HUDEP-2 (cell line): ENCODE measurements at regions not wholly inside any gene's neighbourhood (a gene's known extent, or its start where the extent isn't known, plus 50 kb on each side); places are given as distances from the start of the nearest gene placed in this dataset.

Experiments
- DNase-seq, 76 experiments: peaks; one replicate each; lab custom pipeline; 2025; ENCODE audit not compliant: unreplicated experiment in 76 of 76; lab: John Stamatoyannopoulos, UW

DNA sequence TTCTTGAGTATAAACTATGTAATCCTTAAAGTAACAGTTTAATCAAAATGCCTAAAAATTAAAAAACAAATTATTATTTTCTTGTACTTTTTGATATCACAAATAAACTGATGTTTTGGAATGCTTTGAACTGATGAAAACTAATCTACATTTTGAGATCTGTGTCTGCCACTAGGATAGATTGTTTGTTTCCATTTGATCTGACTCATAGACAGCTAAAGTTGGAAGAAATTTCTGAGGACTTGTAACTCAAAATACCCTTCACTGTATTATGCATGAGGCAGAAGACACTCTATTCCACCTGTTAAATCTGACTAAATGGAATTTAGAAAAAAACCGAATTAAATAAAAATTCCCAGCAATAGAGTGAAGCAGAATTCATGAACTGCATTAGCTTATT is 1400.0 kb upstream of the FLRT2 start:
- DNase-seq: no peak

DNA sequence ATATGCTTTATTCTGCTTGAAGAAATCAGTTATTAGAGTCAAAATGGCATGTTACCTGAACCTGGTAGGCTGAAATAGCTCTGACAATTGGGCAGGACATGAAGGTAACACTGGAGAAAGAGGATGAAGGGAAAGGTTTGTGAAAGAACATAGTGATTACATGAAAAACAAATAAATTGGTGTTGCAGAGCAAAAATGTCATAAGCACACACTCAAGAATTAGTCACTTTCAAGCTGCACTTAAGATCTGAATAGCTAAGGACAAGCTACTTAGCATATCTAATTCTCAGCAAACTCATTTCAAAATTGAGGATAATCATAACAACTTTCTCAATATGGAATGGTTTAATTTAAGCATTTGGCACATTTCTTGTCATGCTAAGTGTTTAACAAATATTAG is 1398.0 kb upstream of the FLRT2 start:
- DNase-seq: no peak

DNA sequence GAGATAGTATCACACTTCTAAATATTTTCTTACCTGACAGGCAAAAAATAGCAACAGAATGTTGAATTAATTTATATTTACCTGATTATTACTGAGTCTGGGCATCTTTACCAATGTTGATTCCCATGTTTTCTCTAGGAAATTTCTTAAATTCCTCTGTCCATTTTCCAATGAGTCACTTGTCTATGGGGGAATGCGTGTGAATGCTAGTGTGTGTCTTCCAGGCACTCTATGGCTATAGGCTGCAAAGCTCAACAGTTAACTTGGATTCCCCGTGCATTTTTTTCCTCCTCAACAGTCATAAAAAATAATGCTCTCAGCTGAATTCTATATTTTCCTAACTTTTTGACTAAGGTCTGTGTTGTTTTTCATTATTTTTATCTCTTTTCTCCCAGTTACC is 1385.8 kb upstream of the FLRT2 start:
- DNase-seq: no peak

DNA sequence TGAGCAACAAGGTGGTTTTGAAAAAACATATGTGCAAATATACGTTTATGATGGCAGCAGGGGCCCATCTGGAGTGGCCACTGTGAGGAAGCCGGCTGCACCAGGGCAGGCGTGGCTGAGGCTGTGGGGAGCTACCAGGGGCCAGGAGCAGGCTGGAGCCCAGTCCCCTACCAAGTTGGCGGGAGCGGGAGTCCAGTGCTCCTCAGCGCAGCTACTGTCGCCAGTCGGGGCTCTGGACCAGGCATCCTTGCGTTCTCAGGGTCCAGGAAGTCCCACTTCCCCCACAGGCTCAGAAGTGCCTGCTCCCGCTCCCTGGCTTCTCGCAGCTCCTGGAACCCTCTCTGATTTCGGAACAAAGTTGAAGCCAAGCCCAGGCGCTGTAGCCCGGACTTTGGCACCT is 1377.5 kb upstream of the FLRT2 start:
- no peak for DNase-seq

DNA sequence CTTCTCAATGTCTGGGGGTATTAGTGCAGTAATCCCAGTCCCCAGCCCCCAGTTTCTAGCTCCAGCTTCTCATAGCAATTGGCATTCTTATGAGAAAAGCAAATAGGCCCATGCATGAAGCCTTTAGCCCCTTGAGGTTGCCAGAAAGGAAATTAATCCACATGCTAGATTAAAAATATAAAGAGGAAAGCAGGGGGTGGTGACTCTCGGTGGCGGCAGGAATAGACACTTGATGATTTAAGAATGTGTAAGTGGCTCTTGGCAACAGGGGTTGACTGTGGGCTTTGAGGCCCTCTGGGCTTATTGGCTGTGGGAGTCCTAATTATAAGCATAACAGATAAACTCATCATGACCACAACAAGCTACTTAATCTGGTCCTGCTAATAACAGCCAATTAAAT is 1367.3 kb upstream of the FLRT2 start:
- no peak for DNase-seq

DNA sequence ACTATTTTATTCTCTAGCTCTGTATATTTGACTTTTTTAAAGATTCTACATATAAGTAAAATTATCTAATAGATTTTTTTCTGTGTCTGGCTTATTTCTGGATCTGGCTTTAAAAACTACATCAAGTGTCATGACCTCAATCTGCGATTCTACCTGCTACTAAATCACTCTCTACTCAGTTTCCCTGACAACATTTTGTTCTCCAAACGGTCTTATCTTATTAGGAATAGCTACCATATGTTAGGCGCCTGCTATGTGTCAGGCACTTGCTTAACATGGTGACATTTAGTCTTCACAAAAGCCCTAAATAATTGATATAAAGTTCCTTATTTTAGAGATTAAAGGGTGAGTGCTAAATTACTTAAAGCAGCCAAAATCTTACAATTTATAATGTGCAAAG is 1362.9 kb upstream of the FLRT2 start:
- no peak for DNase-seq

DNA sequence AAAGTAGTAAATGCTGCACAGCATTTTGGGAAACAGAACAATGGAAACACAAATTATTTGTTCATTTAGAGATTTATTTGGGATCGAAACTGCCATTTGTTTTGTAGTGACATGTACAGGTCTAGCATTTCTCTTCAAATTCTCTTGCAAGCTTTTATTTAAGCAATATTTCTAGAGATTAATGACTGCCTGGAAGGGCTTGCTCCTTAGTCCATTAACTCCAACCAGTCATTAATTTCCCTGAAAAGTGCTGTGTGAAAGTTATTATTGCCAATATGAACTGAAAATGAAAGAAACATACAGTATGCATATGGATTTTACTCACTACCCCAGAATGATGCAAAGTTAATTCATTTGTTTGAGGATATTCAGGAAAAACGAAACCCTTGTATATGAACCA is 1349.6 kb upstream of the FLRT2 start:
- DNase-seq: no peak

DNA sequence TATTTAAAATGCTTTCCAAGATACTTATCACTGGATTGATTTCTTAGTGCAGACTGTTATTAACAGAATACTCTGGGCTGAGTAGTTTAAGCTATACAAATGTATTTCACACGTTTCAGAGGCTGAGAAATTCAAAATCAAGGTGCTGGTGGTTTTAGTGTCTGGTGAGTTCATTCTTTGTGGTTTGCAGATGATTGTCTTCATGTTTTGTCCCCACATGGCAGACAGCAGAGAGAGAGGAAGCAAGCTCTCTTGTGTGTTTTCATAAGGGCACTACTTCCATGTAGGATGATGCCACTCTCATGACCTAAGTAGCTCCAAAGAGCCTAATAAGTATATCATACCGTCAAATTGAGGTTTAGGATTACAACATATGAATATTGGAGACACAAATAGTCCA is 1348.9 kb upstream of the FLRT2 start:
- DNase-seq: no peak

DNA sequence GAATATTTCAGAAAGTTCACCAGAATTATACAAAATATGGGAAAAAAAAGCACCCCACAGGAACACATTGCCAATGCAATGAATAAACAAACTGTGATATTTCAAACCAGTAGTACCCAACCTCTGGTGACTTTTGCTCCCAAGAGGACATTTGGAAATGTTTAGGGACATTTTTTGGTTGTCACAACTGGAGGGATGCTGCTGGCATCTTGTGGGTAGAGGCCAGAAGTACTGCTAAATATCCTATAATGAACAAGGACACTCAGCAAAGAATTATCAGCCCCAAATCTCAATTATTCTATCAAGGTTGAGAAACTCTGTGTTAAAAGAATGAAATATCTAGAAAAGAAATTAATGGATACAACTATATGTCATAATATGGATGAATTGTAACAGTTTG is 1334.4 kb upstream of the FLRT2 start:
- no peak for DNase-seq

DNA sequence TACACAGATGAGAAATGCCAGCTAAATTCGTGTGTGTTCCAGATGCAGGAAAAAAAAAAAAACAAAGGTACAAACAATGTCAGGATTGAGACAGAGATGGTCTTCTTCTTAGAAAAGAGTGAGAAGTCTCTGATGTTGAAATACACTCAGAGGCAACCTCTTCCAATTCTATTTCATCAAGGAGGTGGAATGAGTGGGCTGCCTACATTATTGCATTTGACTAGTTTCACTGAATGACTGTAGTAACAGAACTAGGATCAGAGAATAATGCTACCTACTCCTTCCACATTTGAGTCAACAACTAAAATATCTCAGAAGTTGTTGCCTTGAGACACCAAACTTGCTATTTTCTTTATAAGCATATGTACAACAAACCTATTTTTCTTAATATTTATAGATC is 1332.2 kb upstream of the FLRT2 start:
- DNase-seq: no peak

DNA sequence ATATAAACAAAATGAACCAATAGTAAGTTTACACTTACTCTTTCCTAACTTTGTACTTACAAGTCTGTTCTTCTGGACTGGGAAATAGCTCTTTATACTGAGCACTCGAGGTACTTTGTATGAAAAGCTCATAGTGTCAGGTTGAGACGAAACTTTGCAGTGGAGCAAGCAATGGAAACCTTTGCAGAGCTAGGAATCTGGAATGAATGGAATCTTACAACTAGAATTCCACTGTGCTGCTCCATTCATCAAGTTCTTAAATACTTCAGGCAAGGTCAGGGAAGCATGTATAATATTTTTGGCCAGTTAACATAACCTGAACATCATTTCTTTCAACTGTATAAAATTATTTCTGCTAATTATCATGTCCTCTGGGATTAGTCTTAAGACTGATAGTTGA is 1327.5 kb upstream of the FLRT2 start:
- DNase-seq: no peak

DNA sequence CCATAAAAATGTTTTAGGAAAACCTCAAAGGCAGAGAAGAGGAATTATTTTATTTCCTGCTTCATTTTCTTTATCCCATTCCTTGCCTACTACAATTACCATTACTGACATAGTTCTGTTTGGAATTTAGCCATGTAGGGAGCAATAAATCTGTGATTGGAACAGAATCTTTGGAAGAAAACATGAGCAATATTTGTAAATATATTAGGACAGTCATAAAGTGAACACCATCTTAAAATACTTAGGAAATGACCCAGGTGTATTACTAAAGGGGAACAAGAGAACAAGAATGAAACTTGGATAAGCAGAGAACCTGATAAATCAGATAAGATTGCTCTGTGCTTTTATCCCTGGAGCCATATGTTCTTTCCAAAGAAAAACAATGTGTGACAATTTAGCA is 1326.0 kb upstream of the FLRT2 start:
- no peak for DNase-seq

DNA sequence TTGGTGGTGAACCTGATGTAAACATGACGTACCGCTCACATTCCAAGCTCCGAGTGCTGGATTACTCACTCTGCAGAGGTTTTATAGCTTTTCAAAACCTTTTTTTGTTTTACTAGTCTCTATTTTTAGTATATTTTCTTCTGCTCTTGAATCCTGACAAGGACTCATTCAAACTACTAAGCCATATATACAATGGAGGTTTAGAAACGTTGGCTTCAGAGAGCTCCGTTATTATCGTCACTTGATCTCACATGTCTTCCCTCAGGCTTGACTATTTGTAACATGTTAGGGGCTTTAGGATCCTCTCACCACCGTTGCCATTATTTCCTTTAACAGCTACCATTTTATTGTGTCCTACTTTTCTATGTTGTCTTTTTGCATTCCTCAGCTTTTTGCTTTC is 1321.5 kb upstream of the FLRT2 start:
- DNase-seq: no peak

DNA sequence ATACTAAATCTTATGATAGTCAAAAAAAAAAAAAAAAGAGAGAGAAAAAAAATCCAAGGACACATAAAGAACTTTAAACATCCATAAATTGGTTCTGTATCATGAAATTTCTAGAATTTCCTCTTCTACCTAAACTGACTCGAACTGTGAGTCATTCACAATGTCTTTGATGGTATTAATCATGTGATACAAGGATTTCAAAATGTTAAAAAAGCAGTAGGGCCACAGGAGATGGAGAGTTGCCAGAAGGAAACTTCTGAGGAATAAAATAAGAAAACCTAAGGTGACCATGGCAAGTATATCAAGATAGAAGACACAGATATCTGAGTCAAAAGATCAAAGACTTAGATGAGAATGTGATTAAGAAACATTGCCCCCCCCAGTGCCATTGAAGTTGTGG is 1320.9 kb upstream of the FLRT2 start:
- DNase-seq: no peak

DNA sequence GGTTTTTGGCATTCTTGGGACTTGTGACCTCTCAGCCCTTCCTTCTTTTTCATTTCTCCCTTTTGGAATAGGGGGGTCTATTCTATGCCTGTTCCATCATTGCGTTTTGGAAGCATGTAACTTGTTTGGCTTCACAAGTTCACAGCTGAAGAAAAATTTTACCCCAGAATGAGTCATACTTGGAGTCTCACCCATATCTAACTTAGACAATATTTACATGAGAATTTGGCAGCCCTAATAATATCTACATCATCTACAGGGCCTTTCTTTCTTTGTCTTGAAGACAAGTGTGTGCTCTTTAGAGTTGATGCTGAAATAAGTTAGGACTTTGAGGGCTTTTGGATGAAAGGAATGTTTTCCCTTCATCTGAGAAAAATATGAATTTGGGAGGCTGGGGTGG is 1312.9 kb upstream of the FLRT2 start:
- DNase-seq: no peak

DNA sequence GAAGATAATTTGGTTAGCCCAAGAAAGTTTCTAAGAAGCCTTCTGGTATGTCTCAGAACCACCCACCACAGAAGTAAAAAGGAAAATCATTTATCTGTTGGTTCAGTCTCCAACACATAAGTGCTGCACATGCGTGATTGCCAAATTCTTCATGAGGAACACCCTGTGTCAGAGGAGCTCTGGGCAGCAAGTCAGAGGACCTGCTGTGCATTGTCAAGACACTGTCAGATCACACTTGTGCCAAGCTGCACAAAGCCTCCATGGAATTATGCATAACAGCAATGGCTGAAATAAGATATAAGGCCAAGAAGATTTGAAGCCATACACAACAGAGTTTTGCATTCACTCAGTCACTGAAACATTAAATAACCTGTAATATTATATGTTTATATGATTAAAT is 1304.7 kb upstream of the FLRT2 start:
- no peak for DNase-seq

DNA sequence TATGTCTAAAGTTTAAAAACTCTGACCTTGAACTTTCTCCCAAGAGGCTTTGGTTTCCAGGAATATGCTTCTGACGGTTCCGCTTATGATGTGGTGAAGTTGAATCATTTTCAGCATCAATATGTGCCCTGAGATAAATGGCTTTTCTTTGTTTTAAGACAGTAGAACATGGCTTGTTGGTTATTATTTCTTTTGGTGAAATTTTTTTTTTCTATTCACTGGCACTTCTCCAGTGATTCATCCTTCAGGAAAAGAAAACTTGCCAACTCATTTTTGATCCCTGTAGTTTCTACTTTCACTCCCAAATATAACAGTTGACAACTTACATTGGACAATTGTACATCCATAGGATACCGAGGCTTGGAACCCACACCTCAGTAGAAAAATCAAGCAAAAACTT is 1301.2 kb upstream of the FLRT2 start:
- no peak for DNase-seq

DNA sequence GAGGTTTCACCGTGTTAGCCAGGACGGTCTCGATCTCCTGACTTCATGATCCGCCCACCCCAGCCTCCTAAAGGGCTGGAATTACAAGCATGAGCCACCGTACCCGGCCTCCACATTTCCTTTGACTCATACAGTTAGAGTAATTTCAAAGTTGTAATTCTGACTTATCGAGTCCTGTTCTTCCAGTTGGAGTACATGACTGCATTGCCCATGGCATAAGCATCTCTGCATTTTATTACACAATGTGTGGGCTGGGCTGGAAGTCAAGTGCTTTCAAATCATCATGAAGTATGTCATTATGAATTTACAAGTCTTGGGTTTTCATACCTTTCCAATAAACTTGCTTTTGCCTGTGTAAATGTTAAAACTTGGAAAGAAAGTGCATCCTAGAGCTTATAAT is 1295.7 kb upstream of the FLRT2 start:
- no peak for DNase-seq

DNA sequence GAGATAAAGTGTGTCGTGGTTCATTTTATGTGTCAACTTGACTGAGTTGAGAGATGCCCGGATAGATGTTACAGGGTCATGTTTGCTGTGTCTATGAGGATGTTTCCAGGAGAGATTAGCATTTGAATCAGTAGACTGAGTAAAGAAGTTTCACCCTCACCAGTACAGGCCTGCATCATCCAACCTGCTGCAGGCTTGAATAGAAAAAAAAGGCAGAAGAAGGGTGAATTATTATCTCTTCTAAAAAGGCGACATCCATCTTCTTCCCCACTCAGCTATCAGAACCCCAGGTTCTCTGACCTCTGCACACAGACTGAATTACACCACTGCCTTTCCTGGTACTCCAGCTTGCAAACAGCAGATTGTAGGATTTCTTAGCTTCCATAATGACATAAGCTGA is 1293.7 kb upstream of the FLRT2 start:
- no peak for DNase-seq

DNA sequence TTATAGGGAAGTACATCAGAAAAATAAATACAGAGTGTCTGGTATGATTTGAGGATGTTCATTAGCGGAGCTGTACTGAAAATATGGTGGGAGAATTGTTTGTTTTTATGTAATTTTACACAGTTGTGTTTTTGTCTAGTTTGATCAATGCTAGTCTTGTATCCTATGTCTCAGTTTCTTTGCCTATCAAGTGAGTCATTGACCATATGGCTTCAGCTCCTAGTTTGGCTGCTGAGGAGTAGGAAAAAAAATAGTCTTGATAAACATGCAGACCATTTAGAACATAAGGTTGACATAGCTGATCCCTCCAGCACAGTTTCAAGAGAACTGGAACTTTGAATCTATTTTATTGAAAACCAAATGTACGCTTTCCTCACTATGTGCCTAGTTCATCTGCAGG is 1292.1 kb upstream of the FLRT2 start:
- no peak for DNase-seq

DNA sequence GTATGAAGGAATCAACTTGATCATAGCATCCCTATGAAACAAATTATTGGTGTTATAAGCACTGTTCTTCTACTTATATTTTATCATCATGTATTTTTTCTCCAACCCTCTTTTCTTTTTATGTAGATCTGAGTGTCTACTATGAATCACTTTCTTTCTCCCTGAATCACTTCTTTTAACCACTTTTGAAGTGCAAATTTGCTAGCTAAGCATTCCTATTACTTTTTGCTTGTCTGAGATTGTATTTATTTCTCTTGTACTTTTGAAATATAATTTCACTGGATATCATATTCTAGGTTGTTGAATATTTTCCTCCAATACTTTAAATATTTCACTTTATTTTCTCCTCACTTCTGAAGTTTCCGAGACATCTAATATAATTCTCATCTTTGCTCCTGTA is 1282.3 kb upstream of the FLRT2 start:
- DNase-seq: no peak

DNA sequence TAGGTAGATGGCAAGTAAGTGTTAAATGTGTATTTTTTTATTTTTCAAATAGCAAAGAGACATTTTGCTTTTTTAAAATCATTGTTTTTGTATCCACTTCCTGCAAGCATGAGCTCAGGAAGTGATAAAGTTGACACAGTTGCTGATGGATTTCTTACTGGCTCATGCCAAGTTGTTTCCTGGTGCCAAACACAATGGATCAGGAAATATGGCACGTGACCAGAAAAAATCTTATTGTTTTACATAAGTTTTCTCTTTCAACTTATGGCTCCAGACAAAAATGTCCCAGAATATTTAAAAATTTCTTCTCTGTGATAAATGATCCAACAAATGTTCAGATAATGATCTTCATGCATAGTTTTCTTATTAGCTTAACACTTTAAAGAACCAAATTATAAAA is 1279.1 kb upstream of the FLRT2 start:
- no peak for DNase-seq

DNA sequence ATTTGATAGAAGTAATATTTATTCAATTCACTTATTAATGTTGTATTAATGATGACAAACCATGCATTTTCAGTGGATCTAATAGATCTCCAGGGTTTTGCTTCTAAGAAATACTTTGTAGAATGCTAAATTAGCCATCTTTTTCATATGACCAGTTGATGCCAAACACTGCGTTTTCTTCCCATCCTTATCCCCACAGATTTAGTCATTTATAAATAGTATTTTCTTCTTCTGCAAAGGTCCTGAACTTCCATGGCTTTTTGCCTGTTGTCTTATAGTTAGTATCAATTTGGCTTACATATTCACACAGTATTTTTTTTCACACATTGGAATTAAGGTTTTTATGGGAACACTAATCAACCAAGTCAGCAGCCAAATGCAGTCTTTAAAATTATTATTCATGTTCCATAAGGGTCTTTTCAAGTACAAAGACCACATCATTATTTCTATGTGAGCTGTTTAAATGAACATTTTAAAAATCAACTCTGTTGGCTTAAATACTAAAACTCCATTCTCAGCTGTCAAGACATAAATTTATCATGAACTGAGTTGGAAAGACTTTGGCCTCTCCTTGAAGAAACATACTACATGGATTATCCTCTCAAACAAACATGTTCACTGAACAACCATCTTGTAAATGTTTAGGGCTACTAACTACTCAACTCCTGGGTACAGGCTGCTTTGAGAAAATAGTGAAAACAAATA is 1278.4 kb upstream of the FLRT2 start:
- no peak for DNase-seq
